Ishikawa (cell line): ENCODE measurements at regions not wholly inside any gene's neighbourhood (a gene's known extent, or its start where the extent isn't known, plus 50 kb on each side); places are given as distances from the start of the nearest gene placed in this dataset.

Source experiments
- CREB1 ChIP-seq: IDR thresholded peaks from 2 replicates; pipeline ENCODE4 v1.6.1; 2012; ENCODE audit warnings: low read depth
- EGR1 ChIP-seq: IDR thresholded peaks from 2 replicates; pipeline ENCODE4 v1.6.1; 2012
- EP300 ChIP-seq: IDR thresholded peaks from 2 replicates; pipeline ENCODE4 v1.6.1; 2012; ENCODE audit warnings: borderline replicate concordance
- NFIC ChIP-seq: IDR thresholded peaks from 2 replicates; pipeline ENCODE4 v1.6.1; 2012
- RAD21 ChIP-seq: IDR thresholded peaks from 2 replicates; pipeline ENCODE4 v1.6.1; 2012; ENCODE audit warnings: low read depth
- REST ChIP-seq: IDR thresholded peaks from 2 replicates; pipeline ENCODE4 v1.6.1; 2012; ENCODE audit warnings: low read depth, mild to moderate bottlenecking
- TAF1 ChIP-seq: IDR thresholded peaks from 2 replicates; pipeline ENCODE4 v1.6.1; 2012; ENCODE audit warnings: low read depth, mild to moderate bottlenecking
- TCF12 ChIP-seq: IDR thresholded peaks from 2 replicates; pipeline ENCODE4 v1.6.1; 2012; ENCODE audit warnings: low read depth
- YY1 ChIP-seq: IDR thresholded peaks from 2 replicates; pipeline ENCODE4 v1.6.1; 2012; ENCODE audit warnings: low read depth
- TF ChIP-seq, protein P1 (sequence below): IDR thresholded peaks from 2 replicates; pipeline ENCODE4 v1.6.1; 2012

GRCh38 chr3:102933377-102933776 lies 498.6 kb downstream of the ZPLD1 start:
- TF ChIP-seq EGR1 (no peak), TCF12 (no peak), YY1 (no peak), EP300 (no peak), TAF1 (no peak), RAD21 (no peak), CREB1 (no peak), REST (no peak), NFIC (no peak)
- TF ChIP-seq, protein P1, sequence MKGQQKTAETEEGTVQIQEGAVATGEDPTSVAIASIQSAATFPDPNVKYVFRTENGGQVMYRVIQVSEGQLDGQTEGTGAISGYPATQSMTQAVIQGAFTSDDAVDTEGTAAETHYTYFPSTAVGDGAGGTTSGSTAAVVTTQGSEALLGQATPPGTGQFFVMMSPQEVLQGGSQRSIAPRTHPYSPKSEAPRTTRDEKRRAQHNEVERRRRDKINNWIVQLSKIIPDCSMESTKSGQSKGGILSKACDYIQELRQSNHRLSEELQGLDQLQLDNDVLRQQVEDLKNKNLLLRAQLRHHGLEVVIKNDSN, result no peak
